Neural cell (in vitro differentiated cells): ENCODE measurements at regions not wholly inside any gene's neighbourhood (a gene's known extent, or its start where the extent isn't known, plus 50 kb on each side); places are given as distances from the start of the nearest gene placed in this dataset.

Experiments
- EZH2 ChIP-seq: fragments of 200-600, 300-800 bp; shearing (Covaris generic), sonication (generic); IDR thresholded peaks from 2 replicates; pipeline ENCODE4 v1.6.1; 2014; ENCODE audit warnings: antibody characterized with exemption, low read length, borderline replicate concordance, mild to moderate bottlenecking; ENCODE audit not compliant: insufficient read depth, poor library complexity, severe bottlenecking
- POLR2AphosphoS5 ChIP-seq: IDR thresholded peaks from 2 replicates; pipeline ENCODE4 v1.6.1; 2012
- REST ChIP-seq: IDR thresholded peaks from 2 replicates; pipeline ENCODE4 v1.6.1; 2012; ENCODE audit warnings: borderline replicate concordance
- TF ChIP-seq, protein P1 (sequence below): fragments of 450-650 bp; IDR thresholded peaks from 2 replicates; pipeline ENCODE4 v1.5.1; 2014; ENCODE audit warnings: antibody characterized with exemption, mild to moderate bottlenecking, moderate library complexity; ENCODE audit not compliant: poor library complexity, severe bottlenecking

- TF ChIP-seq, protein P1, sequence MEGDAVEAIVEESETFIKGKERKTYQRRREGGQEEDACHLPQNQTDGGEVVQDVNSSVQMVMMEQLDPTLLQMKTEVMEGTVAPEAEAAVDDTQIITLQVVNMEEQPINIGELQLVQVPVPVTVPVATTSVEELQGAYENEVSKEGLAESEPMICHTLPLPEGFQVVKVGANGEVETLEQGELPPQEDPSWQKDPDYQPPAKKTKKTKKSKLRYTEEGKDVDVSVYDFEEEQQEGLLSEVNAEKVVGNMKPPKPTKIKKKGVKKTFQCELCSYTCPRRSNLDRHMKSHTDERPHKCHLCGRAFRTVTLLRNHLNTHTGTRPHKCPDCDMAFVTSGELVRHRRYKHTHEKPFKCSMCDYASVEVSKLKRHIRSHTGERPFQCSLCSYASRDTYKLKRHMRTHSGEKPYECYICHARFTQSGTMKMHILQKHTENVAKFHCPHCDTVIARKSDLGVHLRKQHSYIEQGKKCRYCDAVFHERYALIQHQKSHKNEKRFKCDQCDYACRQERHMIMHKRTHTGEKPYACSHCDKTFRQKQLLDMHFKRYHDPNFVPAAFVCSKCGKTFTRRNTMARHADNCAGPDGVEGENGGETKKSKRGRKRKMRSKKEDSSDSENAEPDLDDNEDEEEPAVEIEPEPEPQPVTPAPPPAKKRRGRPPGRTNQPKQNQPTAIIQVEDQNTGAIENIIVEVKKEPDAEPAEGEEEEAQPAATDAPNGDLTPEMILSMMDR: no peak
- no peak for TF ChIP-seq POLR2AphosphoS5
- TF ChIP-seq EZH2: no peak
- no peak for TF ChIP-seq REST
These were observed 192.4 kb upstream of the NTM start for GRCh38 chr11:131178020-131178419.
